ENCODE measurements at regions not wholly inside any gene's neighbourhood (a gene's known extent, or its start where the extent isn't known, plus 50 kb on each side); places are given as distances from the start of the nearest gene placed in this dataset.
"Not testable (repeated sequence)": the region's sequence is repeated elsewhere in the genome, so short reads cannot be mapped to it uniquely, and the experiment has no call there.

GRCh38 chr2:168328421-168328820 is 81.0 kb upstream of the STK39 start:
- DNase-seq (ENCODE audit: low spot score), result no peak
- Mint-ChIP-seq H3K4me1 (ENCODE audit: unreplicated experiment) (peaks cover 9% of the 10 kb centered on the region), H3K9me3 (ENCODE audit: unreplicated experiment) (peaks cover 9% of the 10 kb centered on the region), H3K4me3 (ENCODE audit: unreplicated experiment) (no peak overlapping the region), H3K27me3 (ENCODE audit: unreplicated experiment) (peaks cover 2% of the 10 kb centered on the region), H3K27ac (ENCODE audit: unreplicated experiment) (no peak overlapping the region), H3K36me3 (ENCODE audit: low read depth, unreplicated experiment) (peaks cover 4% of the 10 kb centered on the region)
- TF ChIP-seq CTCF (IDR thresholded peaks at IDR 0.05; ENCODE audit: unreplicated experiment), result no peak

- H3K9me3 Mint-ChIP-seq (ENCODE audit: unreplicated experiment), result peaks cover 9% of the 10 kb centered on the region
- H3K27me3 Mint-ChIP-seq (ENCODE audit: unreplicated experiment), result no peaks in the 10 kb centered on the region
- DNase-seq (ENCODE audit: low spot score), result no peak
- TF ChIP-seq CTCF (IDR thresholded peaks at IDR 0.05; ENCODE audit: unreplicated experiment), result no peak
- peaks cover 4% of the 10 kb centered on the region for H3K36me3 Mint-ChIP-seq (ENCODE audit: low read depth, unreplicated experiment)
- H3K4me3 Mint-ChIP-seq (ENCODE audit: unreplicated experiment), result no peak overlapping the region
- H3K27ac Mint-ChIP-seq (ENCODE audit: unreplicated experiment), result no peak overlapping the region
- no peaks in the 10 kb centered on the region for H3K4me1 Mint-ChIP-seq (ENCODE audit: unreplicated experiment)
These were observed 83.4 kb upstream of the STK39 start for GRCh38 chr2:168330624-168331423.

GRCh38 chr2:168335254-168335653 is 87.9 kb upstream of the STK39 start:
- H3K27me3 Mint-ChIP-seq (ENCODE audit: unreplicated experiment); H3K9me3 Mint-ChIP-seq (ENCODE audit: unreplicated experiment); H3K4me1 Mint-ChIP-seq (ENCODE audit: unreplicated experiment); DNase-seq (ENCODE audit: low spot score); H3K27ac Mint-ChIP-seq (ENCODE audit: unreplicated experiment); H3K4me3 Mint-ChIP-seq (ENCODE audit: unreplicated experiment); H3K36me3 Mint-ChIP-seq (ENCODE audit: low read depth, unreplicated experiment): not testable (repeated sequence)

- no peak for DNase-seq (ENCODE audit: low spot score)
- H3K4me1 Mint-ChIP-seq (ENCODE audit: unreplicated experiment), result no peaks in the 10 kb centered on the region
- no peaks in the 10 kb centered on the region for H3K27me3 Mint-ChIP-seq (ENCODE audit: unreplicated experiment)
- H3K9me3 Mint-ChIP-seq (ENCODE audit: unreplicated experiment), result no peaks in the 10 kb centered on the region
- H3K4me3 Mint-ChIP-seq (ENCODE audit: unreplicated experiment), result no peak overlapping the region
- H3K27ac Mint-ChIP-seq (ENCODE audit: unreplicated experiment), result no peak overlapping the region
- TF ChIP-seq CTCF (IDR thresholded peaks at IDR 0.05; ENCODE audit: unreplicated experiment), result no peak
- no peaks in the 10 kb centered on the region for H3K36me3 Mint-ChIP-seq (ENCODE audit: low read depth, unreplicated experiment)
These were observed 89.5 kb upstream of the STK39 start for GRCh38 chr2:168336786-168337388.

GRCh38 chr2:168338292-168338691 is 90.9 kb upstream of the STK39 start:
- H3K4me1 Mint-ChIP-seq (ENCODE audit: unreplicated experiment), result no peaks in the 10 kb centered on the region
- no peak for DNase-seq (ENCODE audit: low spot score)
- H3K27me3 Mint-ChIP-seq (ENCODE audit: unreplicated experiment), result no peaks in the 10 kb centered on the region
- H3K36me3 Mint-ChIP-seq (ENCODE audit: low read depth, unreplicated experiment), result no peaks in the 10 kb centered on the region
- TF ChIP-seq CTCF (IDR thresholded peaks at IDR 0.05; ENCODE audit: unreplicated experiment), result no peak
- H3K4me3 Mint-ChIP-seq (ENCODE audit: unreplicated experiment), result no peak overlapping the region
- no peak overlapping the region for H3K27ac Mint-ChIP-seq (ENCODE audit: unreplicated experiment)
- H3K9me3 Mint-ChIP-seq (ENCODE audit: unreplicated experiment), result no peaks in the 10 kb centered on the region
